Inferior parietal cortex (tissue), 1 donor: ENCODE measurements at regions not wholly inside any gene's neighbourhood (a gene's known extent, or its start where the extent isn't known, plus 50 kb on each side); places are given as distances from the start of the nearest gene placed in this dataset.
"Not testable (repeated sequence)": the region's sequence is repeated elsewhere in the genome, so short reads cannot be mapped to it uniquely, and the experiment has no call there.

Experiments
- DNase-seq: peaks from one replicate; pipeline ENCODE4 v3.0.0-alpha.2; 2016; ENCODE audit errors: extremely low spot score

GRCh38 chr11:28903716-28904115 is 795.5 kb downstream of the METTL15 start:
- DNase-seq, result no peak

- no peak for DNase-seq
Measured at GRCh38 chr11:28900427-28900826, 792.2 kb downstream of the METTL15 start.

- DNase-seq, result no peak
Measured at GRCh38 chr11:28899706-28900105, 791.5 kb downstream of the METTL15 start.

GRCh38 chr11:28890601-28891040 is 782.4 kb downstream of the METTL15 start:
- DNase-seq, result not testable (repeated sequence)

- DNase-seq, result no peak
Measured at GRCh38 chr11:28887681-28888080, 779.5 kb downstream of the METTL15 start.

- DNase-seq, result no peak
Measured at GRCh38 chr11:28879869-28880268, 771.7 kb downstream of the METTL15 start.

- no peak for DNase-seq
Measured at GRCh38 chr11:28878025-28878424, 769.8 kb downstream of the METTL15 start.

- DNase-seq, result no peak
Measured at GRCh38 chr11:28877340-28877739, 769.2 kb downstream of the METTL15 start.

- no peak for DNase-seq
Measured at GRCh38 chr11:28874706-28875105, 766.5 kb downstream of the METTL15 start.

GRCh38 chr11:28871090-28871489 is 762.9 kb downstream of the METTL15 start:
- no peak for DNase-seq

GRCh38 chr11:28863422-28863821 is 755.2 kb downstream of the METTL15 start:
- DNase-seq, result no peak

GRCh38 chr11:28860893-28861292 is 752.7 kb downstream of the METTL15 start:
- DNase-seq, result peak; percentile 41

- no peak for DNase-seq
Measured at GRCh38 chr11:28858076-28858475, 749.9 kb downstream of the METTL15 start.

- no peak for DNase-seq
Measured at GRCh38 chr11:28849053-28849452, 740.9 kb downstream of the METTL15 start.

- DNase-seq, result no peak
Measured at GRCh38 chr11:28842716-28843115, 734.5 kb downstream of the METTL15 start.

GRCh38 chr11:28838741-28839140 is 730.6 kb downstream of the METTL15 start:
- no peak for DNase-seq

GRCh38 chr11:28837599-28837998 is 729.4 kb downstream of the METTL15 start:
- no peak for DNase-seq

GRCh38 chr11:28836285-28837081 is 728.3 kb downstream of the METTL15 start:
- no peak for DNase-seq

GRCh38 chr11:28835790-28836189 is 727.6 kb downstream of the METTL15 start:
- no peak for DNase-seq

GRCh38 chr11:28835317-28835716 is 727.1 kb downstream of the METTL15 start:
- DNase-seq, result no peak

- no peak for DNase-seq
Measured at GRCh38 chr11:28834877-28835276, 726.7 kb downstream of the METTL15 start.

- no peak for DNase-seq
Measured at GRCh38 chr11:28833670-28834069, 725.5 kb downstream of the METTL15 start.

GRCh38 chr11:28833169-28833568 is 725.0 kb downstream of the METTL15 start:
- DNase-seq, result no peak

- DNase-seq, result no peak
Measured at GRCh38 chr11:28826807-28827206, 718.6 kb downstream of the METTL15 start.
